ENCODE measurements at regions not wholly inside any gene's neighbourhood (a gene's known extent, or its start where the extent isn't known, plus 50 kb on each side); places are given as distances from the start of the nearest gene placed in this dataset.

- TF ChIP-seq POLR2A (IDR thresholded peaks at IDR 0.05; ENCODE audit: low read length) (no peak), GATA1 (IDR thresholded peaks at IDR 0.05; ENCODE audit: low read depth, low read length) (no peak)
Measured at GRCh38 chr2:175742367-175742766, 259.7 kb downstream of the LNPK start.
